Islet of Langerhans (tissue), 1 donor: ENCODE measurements at regions not wholly inside any gene's neighbourhood (a gene's known extent, or its start where the extent isn't known, plus 50 kb on each side); places are given as distances from the start of the nearest gene placed in this dataset.
"Not testable (repeated sequence)": the region's sequence is repeated elsewhere in the genome, so short reads cannot be mapped to it uniquely, and the experiment has no call there.

Source experiments
- FAIRE-seq: peaks from one replicate; lab custom pipeline; 2011; peaks lifted over from hg19 to GRCh38; lab: Jason Lieb, UNC

DNA sequence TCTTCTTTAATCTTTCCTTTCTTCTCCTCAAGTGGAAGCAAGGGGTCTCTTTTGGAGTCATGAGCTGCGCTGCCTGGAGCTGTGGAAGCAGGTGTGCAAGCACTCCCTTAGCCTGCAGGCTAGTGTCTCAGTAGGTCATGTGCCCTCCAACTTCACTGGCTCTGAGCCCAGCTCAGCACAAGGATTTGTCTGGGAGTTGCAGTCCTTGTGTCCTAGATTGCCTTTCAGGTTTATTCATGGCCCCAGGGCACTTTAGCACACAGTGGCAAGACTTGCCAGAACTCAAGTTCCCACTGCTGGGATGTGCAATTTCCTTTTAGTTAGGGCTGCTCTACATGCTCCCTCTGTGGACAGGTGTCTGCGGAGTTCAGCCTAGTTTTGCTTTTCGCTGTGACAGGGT lies 211.7 kb downstream of the LIG4 start:
- FAIRE-seq, result no peak

DNA sequence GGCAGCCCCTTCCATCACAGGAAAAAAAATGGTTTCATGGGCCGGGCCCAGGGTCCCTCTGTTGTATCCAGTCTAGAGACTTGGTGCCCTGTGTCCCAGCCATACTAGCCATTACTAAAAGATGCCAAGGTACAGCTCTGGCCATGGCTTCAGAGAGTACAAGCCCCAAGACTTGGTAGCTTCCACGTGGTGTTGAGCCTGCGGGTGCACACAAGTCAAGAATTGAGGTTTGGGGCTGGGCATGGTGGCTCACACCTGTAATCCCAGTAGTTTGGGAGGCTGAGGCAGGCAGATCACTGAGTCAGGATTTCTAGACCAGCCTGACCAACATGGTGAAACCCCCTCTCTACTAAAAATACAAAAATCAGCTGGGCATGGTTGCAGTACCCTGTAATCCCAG lies 214.3 kb downstream of the LIG4 start:
- no peak for FAIRE-seq

DNA sequence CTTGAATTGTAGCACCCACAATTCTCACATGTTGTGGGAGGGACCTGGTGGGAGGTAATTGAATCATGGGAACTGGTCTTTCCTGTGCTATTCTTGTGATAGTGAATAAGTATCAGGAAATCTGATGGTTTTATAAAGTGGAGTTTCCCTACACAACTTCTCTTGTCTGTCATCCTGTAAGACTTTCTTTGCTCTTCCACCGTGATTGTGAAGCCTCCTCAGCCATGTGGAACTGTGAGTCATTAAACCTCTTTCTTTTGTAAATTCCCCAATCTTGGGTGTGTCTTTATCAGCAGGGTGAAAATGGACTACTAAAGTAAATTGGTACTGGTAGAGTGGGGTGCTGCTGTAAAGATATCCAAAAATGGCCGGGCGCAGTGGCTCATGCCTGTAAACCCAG lies 215.6 kb downstream of the LIG4 start:
- no peak for FAIRE-seq

DNA sequence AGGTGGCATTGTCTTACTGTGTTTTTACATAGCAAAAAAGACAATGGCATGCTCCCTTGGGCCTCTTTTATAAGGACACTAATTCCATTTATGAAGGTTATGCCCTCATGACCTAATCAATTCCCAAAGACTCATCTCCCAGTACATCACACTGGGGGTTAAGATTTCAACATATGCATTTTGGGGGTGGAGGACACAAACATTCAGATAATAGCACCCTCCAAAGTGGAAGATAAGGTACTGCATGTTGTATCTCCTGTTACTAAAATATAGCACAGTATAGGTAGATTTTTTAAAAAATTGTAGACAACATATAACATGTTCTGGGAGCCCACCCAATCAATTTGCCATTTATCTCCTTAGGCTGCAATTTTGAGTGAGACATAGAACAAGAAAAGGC lies 221.2 kb downstream of the LIG4 start:
- no peak for FAIRE-seq

DNA sequence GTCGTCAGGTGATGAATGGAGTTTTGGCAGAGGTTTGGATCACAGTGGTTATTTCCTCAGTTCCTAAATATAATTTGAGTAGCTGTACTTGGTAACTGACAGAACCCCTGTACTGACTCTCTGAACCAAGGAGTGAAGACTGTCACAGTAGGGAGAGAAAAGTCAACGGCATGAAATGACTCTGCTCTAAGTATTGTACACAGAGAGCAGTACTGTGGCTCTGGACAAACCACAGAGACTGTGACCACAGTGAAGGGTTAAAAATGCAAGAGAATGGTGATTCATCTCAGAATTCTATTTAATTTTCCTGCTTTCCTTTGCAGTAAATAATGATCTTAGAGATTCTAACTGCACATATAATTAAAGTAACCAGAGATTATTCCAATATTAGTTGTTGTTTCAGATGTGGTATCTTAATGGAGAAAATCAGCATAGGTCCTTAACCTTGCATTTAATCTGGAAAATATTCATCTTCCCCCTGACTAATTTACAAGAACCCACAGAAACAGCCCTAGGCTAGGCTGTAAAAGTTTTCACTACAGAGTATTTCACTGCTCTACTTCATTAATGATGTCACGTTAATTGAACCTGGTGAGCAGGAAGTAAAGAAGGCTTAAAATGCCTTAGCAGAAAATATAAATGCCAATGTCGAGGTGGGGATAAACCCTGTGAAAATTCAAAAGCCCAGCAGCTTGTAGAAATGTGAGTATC lies 221.9 kb downstream of the LIG4 start:
- no peak for FAIRE-seq

DNA sequence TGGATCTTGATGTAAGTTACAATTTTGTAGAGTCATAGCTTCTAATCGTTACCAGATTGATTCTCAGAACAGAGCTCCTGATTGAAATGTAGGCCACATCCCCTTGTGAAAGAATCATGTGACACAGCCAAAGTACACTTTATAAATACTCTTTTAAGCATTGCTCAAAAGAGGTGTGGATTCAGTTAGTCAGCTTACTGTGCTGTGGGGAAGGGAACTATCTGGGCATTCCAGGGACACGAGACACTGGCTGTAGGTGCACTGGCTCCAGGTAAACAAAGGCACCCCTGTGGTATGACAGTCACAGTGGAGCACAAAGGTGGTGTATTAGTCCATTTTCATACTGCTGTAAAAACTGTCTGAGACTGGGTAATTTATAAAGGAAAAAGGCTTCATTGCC lies 222.8 kb downstream of the LIG4 start:
- FAIRE-seq, result no peak

DNA sequence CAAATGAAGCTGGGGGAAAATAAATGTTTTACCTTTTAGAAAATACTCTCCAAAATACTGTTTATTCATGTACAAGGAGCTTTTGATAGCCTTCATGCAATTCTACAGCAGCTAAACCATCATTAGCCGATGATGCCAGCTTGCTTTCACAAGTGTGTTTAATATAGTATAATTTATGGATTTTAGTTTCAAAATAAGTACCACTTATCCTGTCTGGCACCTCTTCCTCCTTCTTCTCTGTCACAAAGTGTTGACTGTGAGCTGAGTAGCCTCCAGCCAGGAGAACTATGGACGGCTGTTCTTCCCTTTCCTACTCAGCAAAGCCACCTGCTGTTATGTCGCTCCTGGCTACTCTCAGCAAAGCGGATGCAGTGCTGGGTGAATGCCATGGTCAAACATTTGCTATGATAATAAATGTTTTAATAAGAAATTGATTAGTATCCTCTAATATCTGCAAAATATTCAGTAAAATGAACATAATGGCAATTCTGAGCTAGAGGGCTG lies 238.2 kb downstream of the LIG4 start:
- no peak for FAIRE-seq

DNA sequence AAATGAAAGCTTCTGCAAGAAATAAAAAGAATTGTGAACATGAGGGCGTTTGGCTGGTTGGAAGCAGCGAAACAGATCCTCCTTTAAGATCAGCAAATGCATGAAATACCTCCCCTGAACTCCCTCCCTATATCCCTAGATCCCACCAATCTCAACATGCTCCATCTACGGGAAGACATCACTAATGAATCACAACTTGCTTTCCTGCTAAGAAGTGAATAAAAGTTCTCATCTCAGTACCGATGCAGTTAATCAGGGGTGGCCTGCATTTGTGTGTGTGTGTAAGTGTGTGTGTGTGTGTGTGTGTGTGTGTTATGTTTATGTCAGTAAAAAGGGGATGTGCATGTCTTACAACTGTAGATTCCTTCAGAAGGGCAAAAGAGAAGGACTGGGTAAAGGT lies 238.7 kb downstream of the LIG4 start:
- FAIRE-seq, result no peak

DNA sequence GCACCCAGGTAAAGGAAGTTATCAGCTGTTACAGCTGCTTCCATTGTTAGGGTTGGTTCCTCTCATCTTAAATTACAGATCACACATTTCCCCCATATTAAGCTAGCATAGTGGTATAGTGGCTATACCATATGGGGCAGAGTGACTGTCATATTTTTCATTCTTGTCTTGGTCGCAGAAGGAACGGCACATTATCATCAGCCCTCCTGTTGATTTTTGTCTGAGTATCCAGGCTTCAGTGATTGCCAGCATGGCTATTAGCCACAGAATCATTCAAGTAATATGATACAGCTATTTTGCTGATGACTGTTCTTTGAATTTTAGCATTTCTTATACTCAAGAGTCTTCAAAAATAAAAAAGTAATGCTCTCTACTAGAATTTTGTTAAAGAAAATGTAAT lies 240.9 kb downstream of the LIG4 start:
- no peak for FAIRE-seq

DNA sequence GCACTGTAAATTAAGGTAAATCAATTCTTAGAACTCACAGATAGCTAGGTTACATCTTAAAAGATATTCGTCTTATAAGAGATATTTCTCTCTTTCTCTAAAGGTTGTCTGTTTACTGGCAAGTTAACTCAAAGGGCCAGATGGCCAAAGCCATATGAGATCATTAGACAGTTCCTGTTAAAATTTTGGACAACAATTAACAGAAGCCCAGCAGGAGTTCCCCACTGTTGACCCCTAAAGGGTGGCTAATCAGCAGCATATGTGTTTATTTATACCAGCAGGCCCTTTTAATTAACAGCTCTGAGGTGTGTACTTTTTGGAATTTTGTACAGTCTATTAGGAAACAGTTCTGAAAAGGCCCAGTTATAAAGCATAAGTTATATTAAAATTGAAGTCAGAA lies 245.8 kb downstream of the LIG4 start:
- no peak for FAIRE-seq

DNA sequence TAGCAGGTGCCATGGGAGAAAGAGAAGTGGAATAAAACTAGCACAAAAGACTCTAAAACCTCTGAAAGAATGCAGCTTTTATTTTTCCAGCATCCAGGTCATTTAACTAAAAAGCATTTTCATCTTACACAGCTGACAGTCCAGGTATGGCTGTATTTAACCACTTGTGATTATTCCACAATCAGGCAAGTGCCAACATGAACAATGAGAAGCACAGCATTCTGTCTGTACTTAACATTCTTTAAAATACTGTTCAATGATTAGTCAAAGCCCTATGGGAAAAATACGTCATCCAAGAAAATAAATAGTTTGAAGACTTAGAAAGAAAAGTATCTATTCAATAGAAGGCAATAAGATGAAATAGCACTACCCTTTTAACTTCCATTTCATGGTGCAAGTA lies 246.9 kb downstream of the LIG4 start:
- no peak for FAIRE-seq

DNA sequence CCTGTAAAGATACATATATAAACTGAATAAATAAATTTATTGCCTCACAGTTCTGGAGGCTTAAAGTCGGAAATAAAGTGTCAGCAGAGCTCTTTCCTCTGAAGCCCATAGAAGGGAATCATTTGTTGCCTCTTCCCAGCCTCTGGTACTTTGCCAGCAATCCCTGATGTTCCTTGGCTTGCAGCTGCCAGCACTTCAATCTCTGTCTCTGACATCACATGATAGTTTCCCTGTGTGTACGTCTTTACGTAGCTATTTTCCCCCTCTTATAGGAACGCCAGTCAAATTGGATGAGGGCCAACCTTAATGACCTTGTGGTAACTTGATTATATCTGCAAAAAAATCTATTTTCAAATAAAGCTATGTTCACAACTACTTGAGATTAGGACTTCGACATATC lies 250.9 kb downstream of the LIG4 start:
- no peak for FAIRE-seq

DNA sequence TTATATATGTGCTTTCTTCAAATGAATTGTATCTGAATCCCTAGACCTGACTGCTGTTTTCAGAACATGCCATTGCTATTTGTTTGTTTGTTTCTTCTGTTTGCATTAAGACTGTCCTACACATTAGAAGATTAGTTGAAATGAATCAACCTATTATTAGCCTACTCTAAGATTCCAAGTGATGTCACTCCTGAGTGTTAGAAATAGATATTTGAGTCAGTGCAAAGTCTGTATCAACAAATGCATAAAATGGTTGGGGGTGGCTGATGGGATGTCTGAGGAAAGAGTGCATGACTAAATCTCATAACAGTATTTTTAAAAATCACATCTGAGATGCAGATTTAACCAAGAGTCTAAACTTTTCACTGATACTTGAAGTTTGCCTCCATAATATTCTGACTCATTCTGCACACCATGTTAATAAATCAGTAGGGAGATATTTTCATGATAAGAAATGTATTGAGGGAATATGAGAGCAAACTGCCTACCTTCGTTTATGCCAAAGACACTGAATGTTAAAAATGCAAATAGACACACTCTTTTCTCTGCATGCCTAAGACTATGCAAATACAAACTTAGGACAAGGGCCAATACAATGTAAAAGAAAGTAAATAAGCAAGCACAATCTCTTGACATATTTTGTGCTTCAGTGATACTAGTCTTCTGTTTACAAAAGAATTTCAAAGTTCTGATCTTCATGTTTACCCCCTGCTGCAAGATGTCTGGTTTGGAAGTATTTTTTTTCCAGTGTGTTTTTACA lies 253.3 kb downstream of the LIG4 start:
- no peak for FAIRE-seq

DNA sequence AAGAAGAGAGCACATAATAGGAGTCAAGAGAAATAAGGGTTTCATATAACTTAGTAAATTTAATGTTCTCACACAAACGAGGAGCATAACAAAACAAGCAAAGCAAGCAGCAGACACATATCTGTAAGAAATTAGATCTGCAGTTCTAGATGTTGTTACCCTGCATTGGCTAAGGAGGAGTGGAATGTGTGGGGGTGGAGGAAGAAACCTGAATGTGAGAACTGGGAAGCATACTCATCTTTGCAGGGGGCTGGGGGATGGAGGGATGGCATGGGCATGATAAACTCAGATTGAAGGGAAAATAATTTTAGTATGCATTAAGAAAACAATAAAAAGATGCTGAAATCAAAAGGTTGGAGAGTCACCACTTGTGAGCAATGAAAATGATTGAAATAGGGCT lies 255.0 kb downstream of the LIG4 start:
- no peak for FAIRE-seq

DNA sequence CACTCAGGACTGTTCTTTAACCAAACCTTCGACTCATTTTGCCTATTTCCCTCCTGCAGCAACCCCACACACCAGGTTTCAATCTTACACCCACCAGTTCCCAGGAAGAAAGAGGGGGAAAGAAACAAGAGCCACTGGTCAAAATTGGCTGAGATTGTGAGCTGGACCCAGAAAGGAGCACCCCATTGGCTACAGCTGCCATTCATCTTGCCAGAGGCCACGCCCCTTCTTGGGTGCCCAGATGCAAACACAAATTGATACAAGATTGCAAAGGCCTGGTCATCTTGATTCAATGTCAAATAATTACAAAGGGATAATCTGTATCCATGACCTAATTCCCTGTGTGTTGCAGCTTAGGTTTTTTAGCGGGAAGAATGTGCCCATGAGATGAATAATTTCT lies 258.4 kb downstream of the LIG4 start:
- no peak for FAIRE-seq

DNA sequence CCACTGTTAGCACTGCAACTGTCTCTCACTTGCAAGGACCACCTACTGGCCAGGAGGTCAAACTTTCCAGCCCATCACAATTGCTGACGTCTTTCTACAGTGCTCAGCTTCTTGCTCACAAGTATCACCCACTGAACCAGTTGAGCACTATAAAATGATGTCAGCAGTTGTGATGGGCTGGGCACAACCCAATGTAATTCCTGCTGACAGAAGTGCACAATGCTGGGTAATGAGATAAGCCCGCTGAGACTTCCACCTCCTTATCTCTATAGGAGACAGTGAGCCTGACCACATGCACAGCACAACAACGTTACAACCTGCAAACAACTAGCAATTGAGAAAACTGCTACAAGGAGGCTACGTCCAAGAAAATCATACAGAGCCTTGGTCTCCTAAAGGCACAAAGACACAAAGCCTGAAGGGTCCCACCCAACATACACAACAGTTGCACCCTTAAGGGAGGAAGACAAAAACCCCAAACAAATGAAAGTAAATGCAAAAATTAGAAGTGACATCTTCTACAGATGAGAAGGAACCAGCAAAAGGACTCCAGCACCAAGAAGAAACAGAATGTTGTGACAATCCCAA lies 273.2 kb downstream of the LIG4 start:
- FAIRE-seq, result no peak

DNA sequence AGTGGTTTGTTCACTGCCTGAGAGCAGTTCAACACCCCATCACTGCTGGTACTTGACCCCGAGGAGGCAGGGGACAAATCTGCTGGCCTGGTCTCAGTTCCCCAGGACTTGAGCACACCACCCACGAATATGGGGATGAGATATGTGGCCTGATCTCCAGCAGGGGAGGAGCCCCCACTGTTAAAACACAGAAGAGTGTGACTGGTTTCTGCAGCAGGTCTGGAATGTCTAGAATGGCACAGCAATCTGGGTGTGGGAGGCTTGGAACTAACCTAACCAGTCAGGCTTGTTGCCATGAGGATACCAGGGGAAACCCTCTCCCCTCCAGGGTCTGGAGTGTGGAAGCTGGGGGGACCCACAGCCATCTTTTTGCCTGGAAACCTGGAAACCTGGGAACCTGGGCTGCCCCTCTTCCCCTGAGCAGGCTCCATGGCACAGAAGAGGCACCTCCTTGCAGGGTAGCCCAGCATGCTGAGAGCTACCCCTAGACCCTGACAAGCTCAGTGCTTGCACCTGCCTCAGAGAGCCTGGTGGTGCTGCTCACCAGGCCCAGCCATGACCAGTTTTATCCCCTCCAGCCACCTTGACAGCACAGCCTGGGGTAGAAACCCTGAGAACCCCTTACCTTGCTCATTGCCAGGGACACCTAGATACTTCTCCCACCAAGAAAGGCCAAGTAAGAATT lies 273.8 kb downstream of the LIG4 start:
- FAIRE-seq, result no peak

DNA sequence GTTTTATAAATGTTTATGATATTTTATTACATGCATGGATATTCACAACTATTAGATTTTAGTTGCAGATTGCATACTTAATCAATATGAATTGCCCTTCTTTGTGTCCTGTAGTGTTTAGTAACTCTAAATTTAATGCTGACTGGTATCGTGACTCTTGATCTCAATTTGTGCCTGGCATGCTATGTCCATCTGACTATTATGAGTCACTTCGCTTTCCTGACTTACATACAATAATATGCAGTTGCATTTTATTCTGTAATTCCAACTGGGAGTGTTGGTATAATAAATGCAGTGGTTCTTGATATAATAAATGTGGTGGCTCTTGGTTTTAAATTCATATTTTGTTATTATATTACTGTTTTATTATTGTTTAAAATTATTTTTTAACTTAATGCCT lies 277.5 kb downstream of the LIG4 start:
- FAIRE-seq, result no peak

DNA sequence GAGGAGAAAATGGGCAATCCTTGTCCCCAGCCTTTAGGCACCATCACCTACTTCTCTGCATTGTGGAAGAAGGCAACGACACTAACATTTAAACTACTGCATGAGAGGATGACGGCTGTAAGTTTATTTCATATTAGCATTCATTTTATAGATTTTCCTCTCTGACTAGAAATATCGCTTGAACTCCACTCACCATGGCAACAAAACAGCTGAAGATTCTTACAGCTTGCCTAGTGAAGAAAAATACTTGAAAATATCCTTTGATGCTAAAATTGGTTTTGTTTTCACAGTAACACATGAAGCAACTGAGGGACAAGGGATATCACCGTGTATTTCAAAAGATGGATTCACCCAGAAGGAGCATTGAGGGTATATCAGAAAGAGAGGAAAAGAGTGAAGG lies 284.3 kb downstream of the LIG4 start:
- no peak for FAIRE-seq

DNA sequence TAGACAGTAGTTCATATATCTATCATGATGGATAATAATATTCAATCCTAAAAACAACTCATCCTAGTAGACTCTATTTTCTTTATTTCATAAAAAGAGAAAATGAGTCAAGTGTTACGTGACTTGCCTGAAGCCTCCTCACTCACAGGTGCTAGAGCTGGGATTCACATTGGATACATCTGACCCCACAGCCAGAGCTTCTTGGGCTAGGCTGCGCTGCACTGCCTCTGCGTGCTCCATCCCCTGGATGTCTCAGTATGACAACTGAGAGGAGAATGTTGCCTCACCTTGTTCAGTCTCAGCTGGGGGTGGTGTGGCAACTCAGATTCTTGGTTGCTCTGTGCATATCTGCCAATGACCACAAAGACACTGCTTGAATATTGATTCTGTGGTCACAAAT lies 286.6 kb downstream of the LIG4 start:
- FAIRE-seq, result no peak

DNA sequence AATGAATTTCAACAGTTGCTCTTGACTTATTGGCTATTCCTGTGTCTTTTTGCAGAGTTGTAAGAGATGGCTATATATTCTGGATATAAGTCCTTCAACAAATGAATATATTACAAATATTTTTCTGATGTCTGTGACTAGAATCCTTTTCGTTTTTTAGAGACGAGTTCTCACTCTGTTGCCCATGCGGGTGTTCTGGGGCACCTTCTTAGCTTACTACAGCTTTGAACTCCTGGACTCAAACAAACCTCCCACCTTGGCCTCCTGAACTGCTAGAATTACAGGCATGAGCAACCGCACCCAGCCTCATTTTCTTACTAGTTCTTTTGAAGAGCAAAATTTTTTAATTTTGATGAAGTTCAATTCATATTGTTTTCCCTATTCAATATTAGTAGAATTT lies 287.8 kb downstream of the LIG4 start:
- no peak for FAIRE-seq

DNA sequence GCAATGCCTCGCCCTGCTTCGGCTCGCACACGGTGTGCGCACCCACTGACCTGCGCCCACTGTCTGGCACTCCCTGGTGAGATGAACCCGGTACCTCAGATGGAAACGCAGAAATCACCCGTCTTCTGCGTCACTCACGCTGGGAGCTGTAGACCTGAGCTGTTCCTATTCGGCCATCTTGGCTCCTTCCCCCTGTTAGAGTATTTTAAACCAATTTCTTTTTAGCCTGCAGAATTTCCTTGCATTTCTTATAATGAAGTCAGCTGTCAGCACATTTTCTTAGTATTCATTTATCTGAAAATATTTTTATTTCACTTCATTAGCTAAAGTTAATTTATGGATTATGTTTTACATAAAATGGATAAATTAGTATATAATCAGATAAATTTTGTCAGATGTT lies 288.8 kb downstream of the LIG4 start:
- not testable (repeated sequence) for FAIRE-seq

DNA sequence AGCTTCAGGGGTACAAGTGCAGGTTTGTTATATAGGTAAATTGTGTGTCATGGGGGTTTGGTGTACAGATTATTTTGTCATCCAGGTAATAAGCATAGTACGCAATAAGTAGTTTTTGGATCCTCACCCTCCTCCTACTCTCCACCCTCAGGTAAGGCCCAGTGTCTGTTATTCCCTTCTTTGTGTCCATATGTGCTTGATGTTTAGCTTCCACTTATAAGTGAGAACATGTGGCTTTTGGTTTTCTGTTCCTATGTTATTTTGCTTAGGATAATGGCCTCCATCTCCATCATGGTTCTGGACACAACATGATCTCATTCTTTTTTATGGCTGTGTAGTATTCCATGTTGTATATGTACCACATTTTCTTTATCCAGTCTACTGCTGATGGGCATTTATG lies 298.4 kb downstream of the LIG4 start:
- not testable (repeated sequence) for FAIRE-seq
